HEK293 (cell line): ENCODE measurements at regions not wholly inside any gene's neighbourhood (a gene's known extent, or its start where the extent isn't known, plus 50 kb on each side); places are given as distances from the start of the nearest gene placed in this dataset.
A peak's percentile ranks its signal among the peaks of the same experiment; 100 is the strongest.

ENCODE experiments used
- GLIS1 ChIP-seq: fragments of 450-650 bp; formaldehyde crosslinking; IDR thresholded peaks from 2 replicates; pipeline ENCODE4 v1.5.1; 2016; ENCODE audit warnings: missing biosample characterization, missing genetic modification characterization
- PRDM2 ChIP-seq: fragments of 450-650 bp; formaldehyde crosslinking; IDR thresholded peaks from 2 replicates; pipeline ENCODE4 v1.5.1; 2016; ENCODE audit warnings: missing biosample characterization, missing genetic modification characterization, borderline replicate concordance
- REST ChIP-seq: fragments of 450-650 bp; formaldehyde crosslinking; IDR thresholded peaks from 2 replicates; pipeline ENCODE4 v1.5.1; 2016; ENCODE audit warnings: missing biosample characterization, missing genetic modification characterization
- SCRT2 ChIP-seq: fragments of 450-650 bp; formaldehyde crosslinking; IDR thresholded peaks from 2 replicates; pipeline ENCODE4 v1.5.1; 2016; ENCODE audit warnings: missing biosample characterization, missing genetic modification characterization
- SP7 ChIP-seq: fragments of 450-650 bp; formaldehyde crosslinking; IDR thresholded peaks from 2 replicates; pipeline ENCODE4 v1.5.1; 2016; ENCODE audit warnings: missing biosample characterization, missing genetic modification characterization
- TSHZ1 ChIP-seq: fragments of 450-650 bp; formaldehyde crosslinking; IDR thresholded peaks from 2 replicates; pipeline ENCODE4 v1.5.1; 2016; ENCODE audit warnings: missing biosample characterization, missing genetic modification characterization, borderline replicate concordance
- ZBTB44 ChIP-seq: fragments of 450-650 bp; IDR thresholded peaks from 2 replicates; pipeline ENCODE4 v1.5.1; 2018; ENCODE audit warnings: missing biosample characterization, mild to moderate bottlenecking, missing genetic modification characterization
- ZNF132 ChIP-seq: fragments of 450-650 bp; formaldehyde crosslinking; IDR thresholded peaks from 2 replicates; pipeline ENCODE4 v1.5.1; 2017; ENCODE audit warnings: missing biosample characterization, missing genetic modification characterization, borderline replicate concordance
- ZNF174 ChIP-seq: fragments of 450-650 bp; formaldehyde crosslinking; IDR thresholded peaks from 2 replicates; pipeline ENCODE4 v1.5.0; 2017; ENCODE audit warnings: missing biosample characterization, mild to moderate bottlenecking, missing genetic modification characterization
- ZNF202 ChIP-seq: fragments of 450-650 bp; formaldehyde crosslinking; IDR thresholded peaks from 2 replicates; pipeline ENCODE4 v1.5.1; 2016; ENCODE audit warnings: missing biosample characterization, missing genetic modification characterization, borderline replicate concordance
- ZNF239 ChIP-seq: fragments of 450-650 bp; formaldehyde crosslinking; IDR thresholded peaks from 2 replicates; pipeline ENCODE4 v1.5.1; 2016; ENCODE audit warnings: missing biosample characterization, missing genetic modification characterization
- ZNF26 ChIP-seq: fragments of 450-650 bp; formaldehyde crosslinking; IDR thresholded peaks from 2 replicates; pipeline ENCODE4 v1.5.1; 2016; ENCODE audit warnings: missing biosample characterization, missing genetic modification characterization
- ZNF37A ChIP-seq: fragments of 450-650 bp; IDR thresholded peaks from 2 replicates; pipeline ENCODE4 v1.5.1; 2018; ENCODE audit warnings: missing biosample characterization, missing genetic modification characterization
- ZNF449 ChIP-seq: fragments of 450-650 bp; formaldehyde crosslinking; IDR thresholded peaks from 2 replicates; pipeline ENCODE4 v1.5.1; 2017; ENCODE audit warnings: missing biosample characterization, mild to moderate bottlenecking, missing genetic modification characterization, moderate library complexity
- ZNF473 ChIP-seq: fragments of 450-650 bp; formaldehyde crosslinking; IDR thresholded peaks from 2 replicates; pipeline ENCODE4 v1.5.1; 2017; ENCODE audit warnings: missing biosample characterization, missing genetic modification characterization
- ZNF48 ChIP-seq: fragments of 450-650 bp; formaldehyde crosslinking; IDR thresholded peaks from 2 replicates; pipeline ENCODE4 v1.5.1; 2016; ENCODE audit warnings: missing biosample characterization, missing genetic modification characterization
- ZNF555 ChIP-seq: fragments of 450-650 bp; formaldehyde crosslinking; conservative IDR thresholded peaks from 2 replicates; pipeline ENCODE4 v1.5.1; 2017; ENCODE audit warnings: missing biosample characterization, mild to moderate bottlenecking, missing genetic modification characterization, inconsistent platforms
- ZNF558 ChIP-seq: fragments of 450-650 bp; formaldehyde crosslinking; IDR thresholded peaks from 2 replicates; pipeline ENCODE4 v1.5.1; 2016; ENCODE audit warnings: missing biosample characterization, missing genetic modification characterization
- ZNF580 ChIP-seq: fragments of 450-650 bp; formaldehyde crosslinking; IDR thresholded peaks from 2 replicates; pipeline ENCODE4 v1.5.1; 2016; ENCODE audit warnings: missing biosample characterization, missing genetic modification characterization
- ZNF670 ChIP-seq: fragments of 450-650 bp; formaldehyde crosslinking; IDR thresholded peaks from 2 replicates; pipeline ENCODE4 v1.5.1; 2016; ENCODE audit warnings: missing biosample characterization, missing genetic modification characterization, low read depth

GRCh38 chr1:232511172-232511571 is 118.8 kb downstream of the SIPA1L2 start (continued):
- TF ChIP-seq ZNF449 (tag by site-specific recombination) (no peak), ZNF670 (no peak), REST (tag by site-specific recombination) (no peak), ZNF37A (tag by site-specific recombination) (no peak), ZNF558 (peak; percentile 53; the same call in 1 of the 2 replicates), ZBTB44 (tag by site-specific recombination) (0 out of 2 replicates have a peak, but pooled peaks have one; percentile 21), ZNF239 (tag by site-specific recombination) (no peak), ZNF473 (no peak), GLIS1 (tag by site-specific recombination) (peak; percentile 18; the same call in 1 of the 2 replicates), TSHZ1 (tag by site-specific recombination) (no peak), ZNF132 (tag by site-specific recombination) (no peak), ZNF580 (tag by site-specific recombination) (no peak), ZNF555 (tag by site-specific recombination) (no peak), PRDM2 (tag by site-specific recombination) (no peak), ZNF174 (tag by site-specific recombination) (no peak), ZNF202 (no peak), ZNF48 (tag by site-specific recombination) (no peak), SCRT2 (tag by site-specific recombination) (no peak), SP7 (no peak; the same call in 1 of the 2 replicates), ZNF26 (tag by site-specific recombination) (no peak)
